ENCODE measurements at regions not wholly inside any gene's neighbourhood (a gene's known extent, or its start where the extent isn't known, plus 50 kb on each side); places are given as distances from the start of the nearest gene placed in this dataset.

GRCh38 chr6:167705211-167705750 lies 121.4 kb upstream of the AFDN start:
- no peak overlapping the region for H3K4me3 ChIP-seq (ENCODE audit: insufficient read depth, low read length, poor library complexity, severe bottlenecking)
- H3K9me3 ChIP-seq (ENCODE audit: insufficient read depth, low read length): no peaks in the 10 kb centered on the region
- no peaks in the 10 kb centered on the region for H4K20me1 ChIP-seq (ENCODE audit: low read depth, low read length)
- no peaks in the 10 kb centered on the region for H3K36me3 ChIP-seq (ENCODE audit: low read length)
- H3K4me2 ChIP-seq (ENCODE audit: low read depth, low read length, poor library complexity, severe bottlenecking): no peak overlapping the region
- H2AFZ ChIP-seq (ENCODE audit: low read depth, low read length, severe bottlenecking): no peak overlapping the region
- H3K9me2 ChIP-seq (replicated peaks; ENCODE audit: insufficient read depth, low read length): no peaks in the 10 kb centered on the region
- no peaks in the 10 kb centered on the region for H3F3A ChIP-seq (ENCODE audit: insufficient read depth)
- H3K27ac ChIP-seq (ENCODE audit: low read depth, low read length): no peak overlapping the region
- TF ChIP-seq CTCF (IDR thresholded peaks at IDR 0.05; ENCODE audit: insufficient read depth, low read length, poor library complexity, severe bottlenecking): no peak
- no peak for TF ChIP-seq EZH2phosphoT487 (conservative IDR thresholded peaks at IDR 0.05; ENCODE audit: low read length)
- no peaks in the 10 kb centered on the region for H3K27me3 ChIP-seq (ENCODE audit: low read length)
- no peak overlapping the region for H3K9ac ChIP-seq (ENCODE audit: low read length)
- H3K79me2 ChIP-seq (ENCODE audit: insufficient read depth, low read length): no peaks in the 10 kb centered on the region

- Histone ChIP-seq H3F3A (ENCODE audit: insufficient read depth) (no peaks in the 10 kb centered on the region), H2AFZ (ENCODE audit: low read depth, low read length, severe bottlenecking) (no peak overlapping the region), H3K9me3 (ENCODE audit: insufficient read depth, low read length) (no peaks in the 10 kb centered on the region), H3K9me2 (replicated peaks; ENCODE audit: insufficient read depth, low read length) (no peaks in the 10 kb centered on the region), H3K79me2 (ENCODE audit: insufficient read depth, low read length) (no peaks in the 10 kb centered on the region), H4K20me1 (ENCODE audit: low read depth, low read length) (no peaks in the 10 kb centered on the region), H3K27me3 (ENCODE audit: low read length) (no peaks in the 10 kb centered on the region), H3K4me3 (ENCODE audit: insufficient read depth, low read length, poor library complexity, severe bottlenecking) (no peak overlapping the region), H3K27ac (ENCODE audit: low read depth, low read length) (no peak overlapping the region), H3K4me2 (ENCODE audit: low read depth, low read length, poor library complexity, severe bottlenecking) (no peak overlapping the region), H3K36me3 (ENCODE audit: low read length) (no peaks in the 10 kb centered on the region), H3K9ac (ENCODE audit: low read length) (no peak overlapping the region)
- TF ChIP-seq EZH2phosphoT487 (conservative IDR thresholded peaks at IDR 0.05; ENCODE audit: low read length): no peak
- TF ChIP-seq CTCF (IDR thresholded peaks at IDR 0.05; ENCODE audit: insufficient read depth, low read length, poor library complexity, severe bottlenecking): no peak
Observed at GRCh38 chr6:167706313-167707109, 120.2 kb upstream of the AFDN start.

- TF ChIP-seq EZH2phosphoT487 (conservative IDR thresholded peaks at IDR 0.05; ENCODE audit: low read length): no peak
- no peak for TF ChIP-seq CTCF (IDR thresholded peaks at IDR 0.05; ENCODE audit: insufficient read depth, low read length, poor library complexity, severe bottlenecking)
- no peak overlapping the region for H3K4me3 ChIP-seq (ENCODE audit: insufficient read depth, low read length, poor library complexity, severe bottlenecking)
- no peaks in the 10 kb centered on the region for H3K79me2 ChIP-seq (ENCODE audit: insufficient read depth, low read length)
- no peak overlapping the region for H3K4me2 ChIP-seq (ENCODE audit: low read depth, low read length, poor library complexity, severe bottlenecking)
- H3F3A ChIP-seq (ENCODE audit: insufficient read depth): no peaks in the 10 kb centered on the region
- H2AFZ ChIP-seq (ENCODE audit: low read depth, low read length, severe bottlenecking): no peak overlapping the region
- H3K9me3 ChIP-seq (ENCODE audit: insufficient read depth, low read length): no peaks in the 10 kb centered on the region
- no peak overlapping the region for H3K27ac ChIP-seq (ENCODE audit: low read depth, low read length)
- H3K9ac ChIP-seq (ENCODE audit: low read length): no peak overlapping the region
- no peaks in the 10 kb centered on the region for H3K36me3 ChIP-seq (ENCODE audit: low read length)
- no peaks in the 10 kb centered on the region for H4K20me1 ChIP-seq (ENCODE audit: low read depth, low read length)
- H3K9me2 ChIP-seq (replicated peaks; ENCODE audit: insufficient read depth, low read length): no peaks in the 10 kb centered on the region
- no peaks in the 10 kb centered on the region for H3K27me3 ChIP-seq (ENCODE audit: low read length)
Observed at GRCh38 chr6:167707686-167708500, 118.8 kb upstream of the AFDN start.
